ENCODE measurements at regions not wholly inside any gene's neighbourhood (a gene's known extent, or its start where the extent isn't known, plus 50 kb on each side); places are given as distances from the start of the nearest gene placed in this dataset.

- no peak for TF ChIP-seq KAT2A (conservative IDR thresholded peaks at IDR 0.05; ENCODE audit: control insufficient read depth, low read depth, low read length)
- no peak for TF ChIP-seq CHD2 (IDR thresholded peaks at IDR 0.05; ENCODE audit: borderline replicate concordance, low read depth, low read length)
- no peak for TF ChIP-seq TCF7 (IDR thresholded peaks at IDR 0.05; ENCODE audit: borderline replicate concordance)
- no peak for TF ChIP-seq KDM1A (IDR thresholded peaks at IDR 0.05; ENCODE audit: borderline replicate concordance)
These were observed 77.9 kb upstream of the ALX4 start (continued) for GRCh38 chr11:44387825-44388224.

- H4K20me1 ChIP-seq (ENCODE audit: control insufficient read depth, insufficient read depth), result no peaks in the 10 kb centered on the region
- POLR2A ChIA-PET, result no interaction called here
- no peaks in the 10 kb centered on the region for H3K4me1 ChIP-seq (ENCODE audit: control insufficient read depth, insufficient read depth, low read length)
- H3K9ac ChIP-seq (ENCODE audit: control insufficient read depth, insufficient read depth, low read length), result no peak overlapping the region
- H3K79me2 ChIP-seq (ENCODE audit: control insufficient read depth, insufficient read depth, low read length), result no peaks in the 10 kb centered on the region
- CTCF ChIA-PET, result interaction anchor here (1.3 kb wide), 1 partner anchor 279 kb away, joined by 3 read pairs; no protein-coding TSS in a partner anchor
- no peak for DNase-seq (ENCODE audit: low read depth, low spot score)
- no peaks in the 10 kb centered on the region for H3K36me3 ChIP-seq (ENCODE audit: control insufficient read depth in 2 of 2, insufficient read depth in 2 of 2, low read length in 1 of 2)
- in situ Hi-C loops (cut with MboI) (no loop called here), intact Hi-C loops (cut with micrococcal nuclease; ENCODE audit: unreplicated experiment) (no loop called here)
- no peak for FAIRE-seq
- no peak overlapping the region for H3K4me2 ChIP-seq (ENCODE audit: control insufficient read depth, insufficient read depth)
- H3K9me3 ChIP-seq (replicated peaks; ENCODE audit: control insufficient read depth, insufficient read depth, low read length), result peaks cover 6% of the 10 kb centered on the region
- no peak for ATAC-seq
- H3K27ac ChIP-seq (ENCODE audit: control insufficient read depth, insufficient read depth), result no peak overlapping the region
- WGBS (ENCODE audit: insufficient coverage, insufficient replicate concordance, low lambda C conversion rate, missing lambda C conversion rate), result 2% methylated on average over 10 of the region's 10 CpGs
- no peak overlapping the region for H2AFZ ChIP-seq (ENCODE audit: control insufficient read depth, low read depth, low read length)
- H3K4me3 ChIP-seq, result no peak overlapping the region; the same call in 1 of the 2 replicates
- BruUV-seq (replicated peaks), result no TSS peak
- TF ChIP-seq CEBPB (IDR thresholded peaks at IDR 0.05; ENCODE audit: borderline replicate concordance in 1 of 2, low read depth in 2 of 2, low read length in 2 of 2), result no peak
- TF ChIP-seq SREBF2 (IDR thresholded peaks at IDR 0.05; ENCODE audit: low read length), result no peak
- no peak for TF ChIP-seq CBX5 (IDR thresholded peaks at IDR 0.05; ENCODE audit: low read depth)
- no peak for TF ChIP-seq RELA (IDR thresholded peaks at IDR 0.05; ENCODE audit: borderline replicate concordance, partially characterized antibody)
- peaks cover 0 to 4% of the 10 kb centered on the region in 2 experiments; a peak in 1 of 4 replicates for H3K27me3 ChIP-seq (replicated peaks in 1 of 2; ENCODE audit: control insufficient read depth in 2 of 2, insufficient read depth in 2 of 2, low read length in 1 of 2)
- SMC1A ChIA-PET (ENCODE audit: uncharacterized antibody, unreplicated experiment), result no interaction called here
- RAD21 ChIA-PET (ENCODE audit: unreplicated experiment), result interaction anchor here (0.9 kb wide), 1 partner anchor 17 kb away, joined by 3 read pairs; no protein-coding TSS in a partner anchor
These were observed 79.1 kb upstream of the ALX4 start for GRCh38 chr11:44388828-44389657.

Data from GM12878 (cell line).